ENCODE measurements at regions not wholly inside any gene's neighbourhood (a gene's known extent, or its start where the extent isn't known, plus 50 kb on each side); places are given as distances from the start of the nearest gene placed in this dataset.

DNA sequence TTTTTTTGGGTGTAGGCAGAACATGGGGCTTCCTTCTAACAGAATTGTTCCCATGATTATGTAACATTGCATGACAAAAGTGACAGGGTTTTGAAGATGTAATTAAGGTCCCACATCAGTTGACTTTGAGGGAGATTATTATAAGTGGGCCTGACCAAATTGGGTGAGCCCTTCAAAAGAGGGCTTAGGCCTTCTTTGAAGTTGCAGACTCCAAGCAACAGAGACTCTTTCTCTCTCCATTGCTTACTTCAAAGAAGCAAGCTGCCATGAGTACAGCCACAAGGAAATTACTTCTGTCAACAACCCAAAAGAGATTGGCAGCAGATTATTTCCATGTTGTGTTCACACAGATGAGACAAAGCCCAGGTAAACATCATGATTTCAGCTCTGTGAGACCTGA, 348.2 kb downstream of the PDCD6IP start:
- DNase-seq (ENCODE audit: low read depth, low spot score): no peak
- CTCF ChIA-PET: no interaction called here
- Histone ChIP-seq H3K9me1 (replicated peaks; ENCODE audit: control insufficient read depth, extremely low read depth, insufficient read depth, low read length) (no peaks in the 10 kb centered on the region), H3K4me2 (ENCODE audit: insufficient read depth, low read length) (no peak overlapping the region), H2AFZ (ENCODE audit: low read depth, low read length) (no peak overlapping the region), H3K9ac (replicated peaks; ENCODE audit: extremely low read depth, insufficient read depth, low read length) (no peak overlapping the region), H3K79me2 (ENCODE audit: control insufficient read depth, insufficient read depth, low read length) (no peaks in the 10 kb centered on the region), H3K36me3 (ENCODE audit: control insufficient read depth in 2 of 2, extremely low read depth in 1 of 2, insufficient read depth in 2 of 2, low read length in 2 of 2) (no peaks in the 10 kb centered on the region), H4K20me1 (replicated peaks; ENCODE audit: control insufficient read depth, extremely low read depth, insufficient read depth, low read length) (no peaks in the 10 kb centered on the region), H3K4me1 (ENCODE audit: control insufficient read depth, extremely low read depth, insufficient read depth, low read length) (no peaks in the 10 kb centered on the region), H3K4me3 (replicated peaks in 1 of 3; ENCODE audit: insufficient read depth in 1 of 3, low read depth in 1 of 3, low read length in 3 of 3) (no peak overlapping the region), H3K27ac (ENCODE audit: insufficient read depth, low read depth, low read length) (no peak overlapping the region), H3K27me3 (ENCODE audit: control insufficient read depth in 2 of 2, insufficient read depth in 2 of 2, low read length in 2 of 2) (no peaks in the 10 kb centered on the region), H3K9me3 (replicated peaks; ENCODE audit: control insufficient read depth, insufficient read depth, low read length) (no peaks in the 10 kb centered on the region)
- dilution Hi-C loops (cut with MboI; ENCODE audit: extremely low pct_ligation_motif_present, low sequenced_read_pairs): no loop called here
- BruUV-seq (replicated peaks): no TSS peak
- no peak for TF ChIP-seq MYC (IDR thresholded peaks at IDR 0.05; ENCODE audit: low read depth, low read length)
- TF ChIP-seq, protein P1, sequence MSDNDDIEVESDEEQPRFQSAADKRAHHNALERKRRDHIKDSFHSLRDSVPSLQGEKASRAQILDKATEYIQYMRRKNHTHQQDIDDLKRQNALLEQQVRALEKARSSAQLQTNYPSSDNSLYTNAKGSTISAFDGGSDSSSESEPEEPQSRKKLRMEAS (IDR thresholded peaks at IDR 0.05; ENCODE audit: insufficient read depth, insufficient read length): no peak
- intact Hi-C loops (cut with micrococcal nuclease): no loop called here
- POLR2A ChIA-PET: no interaction called here
- FAIRE-seq: no peak

DNA sequence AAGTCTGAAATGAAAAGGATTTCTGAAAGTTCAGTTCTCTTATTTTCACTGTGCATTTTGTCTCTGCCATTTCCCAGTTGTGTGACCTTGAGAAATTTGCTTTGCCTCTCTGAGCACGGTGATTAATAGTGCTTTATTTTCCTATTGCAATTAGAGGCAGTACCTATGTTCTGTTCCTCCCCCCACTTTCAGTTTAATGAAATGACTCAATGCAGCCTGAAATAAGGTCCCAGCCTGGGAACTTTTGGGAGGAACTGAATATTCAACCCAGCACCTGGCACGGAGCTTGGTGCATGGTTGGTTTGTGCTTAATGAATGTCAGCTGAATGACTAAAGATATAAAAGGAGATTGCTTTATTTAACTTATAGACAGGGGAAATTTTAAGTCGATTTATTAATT, 352.6 kb downstream of the PDCD6IP start:
- Histone ChIP-seq H3K9ac (replicated peaks; ENCODE audit: extremely low read depth, insufficient read depth, low read length) (no peak overlapping the region), H3K9me3 (replicated peaks; ENCODE audit: control insufficient read depth, insufficient read depth, low read length) (no peaks in the 10 kb centered on the region), H3K36me3 (ENCODE audit: control insufficient read depth in 2 of 2, extremely low read depth in 1 of 2, insufficient read depth in 2 of 2, low read length in 2 of 2) (no peaks in the 10 kb centered on the region), H2AFZ (ENCODE audit: low read depth, low read length) (no peak overlapping the region), H3K79me2 (ENCODE audit: control insufficient read depth, insufficient read depth, low read length) (no peaks in the 10 kb centered on the region), H3K27me3 (ENCODE audit: control insufficient read depth in 2 of 2, insufficient read depth in 2 of 2, low read length in 2 of 2) (no peaks in the 10 kb centered on the region), H4K20me1 (replicated peaks; ENCODE audit: control insufficient read depth, extremely low read depth, insufficient read depth, low read length) (no peaks in the 10 kb centered on the region), H3K4me3 (replicated peaks in 1 of 3; ENCODE audit: insufficient read depth in 1 of 3, low read depth in 1 of 3, low read length in 3 of 3) (no peak overlapping the region), H3K27ac (ENCODE audit: insufficient read depth, low read depth, low read length) (no peak overlapping the region), H3K4me2 (ENCODE audit: insufficient read depth, low read length) (no peak overlapping the region), H3K4me1 (ENCODE audit: control insufficient read depth, extremely low read depth, insufficient read depth, low read length) (no peaks in the 10 kb centered on the region), H3K9me1 (replicated peaks; ENCODE audit: control insufficient read depth, extremely low read depth, insufficient read depth, low read length) (no peaks in the 10 kb centered on the region)
- no TSS peak for BruUV-seq (replicated peaks)
- DNase-seq (ENCODE audit: low read depth, low spot score): no peak
- TF ChIP-seq, protein P1 (IDR thresholded peaks at IDR 0.05; ENCODE audit: insufficient read depth, insufficient read length): no peak
- TF ChIP-seq, protein P2, sequence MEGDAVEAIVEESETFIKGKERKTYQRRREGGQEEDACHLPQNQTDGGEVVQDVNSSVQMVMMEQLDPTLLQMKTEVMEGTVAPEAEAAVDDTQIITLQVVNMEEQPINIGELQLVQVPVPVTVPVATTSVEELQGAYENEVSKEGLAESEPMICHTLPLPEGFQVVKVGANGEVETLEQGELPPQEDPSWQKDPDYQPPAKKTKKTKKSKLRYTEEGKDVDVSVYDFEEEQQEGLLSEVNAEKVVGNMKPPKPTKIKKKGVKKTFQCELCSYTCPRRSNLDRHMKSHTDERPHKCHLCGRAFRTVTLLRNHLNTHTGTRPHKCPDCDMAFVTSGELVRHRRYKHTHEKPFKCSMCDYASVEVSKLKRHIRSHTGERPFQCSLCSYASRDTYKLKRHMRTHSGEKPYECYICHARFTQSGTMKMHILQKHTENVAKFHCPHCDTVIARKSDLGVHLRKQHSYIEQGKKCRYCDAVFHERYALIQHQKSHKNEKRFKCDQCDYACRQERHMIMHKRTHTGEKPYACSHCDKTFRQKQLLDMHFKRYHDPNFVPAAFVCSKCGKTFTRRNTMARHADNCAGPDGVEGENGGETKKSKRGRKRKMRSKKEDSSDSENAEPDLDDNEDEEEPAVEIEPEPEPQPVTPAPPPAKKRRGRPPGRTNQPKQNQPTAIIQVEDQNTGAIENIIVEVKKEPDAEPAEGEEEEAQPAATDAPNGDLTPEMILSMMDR (IDR thresholded peaks at IDR 0.05; ENCODE audit: extremely low read depth in 1 of 2, insufficient read depth in 1 of 2, low read depth in 1 of 2, low read length in 2 of 2): no peak
- intact Hi-C loops (cut with micrococcal nuclease) (no loop called here), dilution Hi-C loops (cut with MboI; ENCODE audit: extremely low pct_ligation_motif_present, low sequenced_read_pairs) (no loop called here)
- no peak for FAIRE-seq
- POLR2A ChIA-PET: no interaction called here
- CTCF ChIA-PET: no interaction called here

Measured in endothelial cell of umbilical vein (primary cell).